ENCODE measurements at regions not wholly inside any gene's neighbourhood (a gene's known extent, or its start where the extent isn't known, plus 50 kb on each side); places are given as distances from the start of the nearest gene placed in this dataset.

GRCh38 chr11:30159546-30159945 lies 71.3 kb upstream of the FSHB start:
- DNase-seq, result no peak

DNA sequence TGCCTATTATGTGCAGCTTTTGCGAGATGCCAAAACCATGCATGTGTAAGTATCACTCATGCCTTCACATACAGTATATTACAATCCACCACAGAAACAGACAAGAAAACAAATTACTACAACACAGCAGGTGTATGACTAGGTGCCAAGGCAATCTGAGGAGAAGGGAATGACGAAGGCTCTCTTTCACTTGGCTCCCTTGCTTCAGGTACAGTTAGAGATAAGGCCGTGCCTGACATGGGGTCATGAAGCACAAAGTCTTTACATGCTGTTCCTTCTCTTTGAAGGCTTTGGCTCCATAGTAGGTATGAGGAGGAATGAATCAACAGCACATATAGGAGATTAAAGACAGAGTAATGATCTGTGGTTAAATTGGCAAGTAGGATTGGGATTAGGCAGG lies 65.2 kb upstream of the FSHB start:
- no peak for DNase-seq

DNA sequence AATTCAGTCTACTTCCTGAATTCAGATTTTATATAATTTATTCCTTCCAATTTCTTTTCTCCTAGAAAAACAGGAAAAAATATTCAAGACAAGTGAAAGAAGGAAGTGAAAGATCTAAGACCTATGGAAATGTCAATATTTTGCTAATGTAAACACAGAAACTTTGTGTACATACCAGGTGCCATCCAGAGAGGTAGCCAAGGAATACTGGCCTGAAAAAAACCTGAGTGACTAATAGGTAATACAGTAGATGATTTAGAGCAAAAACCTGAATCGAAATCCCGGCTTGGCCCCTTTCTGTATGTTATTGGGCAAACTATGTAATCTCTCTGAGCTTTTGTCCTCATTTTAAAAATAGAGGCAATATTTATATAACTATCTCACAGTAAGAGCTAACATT lies 59.2 kb upstream of the FSHB start:
- no peak for DNase-seq

DNA sequence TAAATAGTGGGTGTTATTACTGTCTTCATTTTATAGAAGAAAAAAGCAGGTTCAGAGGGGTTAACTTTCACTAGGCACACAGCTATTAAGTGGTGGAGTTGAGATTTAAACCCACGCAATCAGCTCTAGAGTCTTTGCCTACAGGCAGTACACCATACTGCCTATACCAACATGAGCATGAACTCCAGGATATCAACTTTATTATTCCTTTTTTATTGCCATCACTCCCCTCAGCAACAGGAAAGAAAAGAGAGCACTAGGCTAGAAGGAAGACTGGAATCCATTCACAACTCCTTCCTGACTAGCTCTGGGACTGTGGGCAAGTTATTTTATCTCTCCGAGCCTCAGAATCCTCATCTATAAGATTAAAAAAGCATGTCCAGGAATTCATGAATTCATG lies 58.7 kb upstream of the FSHB start:
- DNase-seq, result no peak

GRCh38 chr11:30172883-30173311 lies 57.9 kb upstream of the FSHB start:
- no peak for DNase-seq

DNA sequence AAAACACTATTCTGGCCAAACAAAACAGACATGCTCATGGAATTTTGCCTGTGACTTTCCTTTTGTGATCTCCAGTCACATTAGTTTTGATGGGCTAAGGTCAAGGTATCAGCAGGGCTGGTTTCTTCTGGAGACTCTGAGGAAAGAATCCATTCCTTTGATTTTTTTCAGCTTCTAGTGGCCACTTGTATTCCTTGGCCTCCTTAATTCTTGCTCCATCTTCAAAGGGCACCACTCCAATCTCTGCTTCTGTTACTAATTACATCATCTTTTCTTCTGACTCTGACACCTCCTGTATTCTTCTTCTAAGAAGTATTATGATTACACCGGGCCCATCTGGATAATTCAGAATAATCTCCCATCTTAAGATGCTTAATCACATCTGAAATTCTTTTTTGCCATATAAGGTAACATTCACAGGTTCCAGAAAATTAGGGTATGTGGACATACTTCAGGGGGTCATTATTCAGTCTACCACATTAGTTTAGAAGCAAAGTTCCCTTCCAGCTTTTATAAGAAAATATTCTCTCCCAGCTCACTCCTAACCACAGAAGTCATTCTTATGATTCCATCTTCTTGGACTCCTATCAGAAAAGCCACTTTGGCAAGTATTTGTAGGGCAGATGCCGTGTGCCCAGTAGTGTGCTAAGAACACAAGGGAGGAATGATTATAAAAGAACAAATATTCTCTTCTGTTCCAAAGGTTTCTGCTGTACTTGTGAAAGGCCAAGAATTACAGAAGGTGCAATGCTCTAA lies 56.4 kb upstream of the FSHB start:
- no peak for DNase-seq
